Osteoblast (primary cell): ENCODE measurements at regions not wholly inside any gene's neighbourhood (a gene's known extent, or its start where the extent isn't known, plus 50 kb on each side); places are given as distances from the start of the nearest gene placed in this dataset.

ENCODE experiments used
- DNase-seq: peaks from one replicate; pipeline ENCODE4 v3.0.0; 2011; ENCODE audit warnings: low spot score, mixed read lengths; ENCODE audit not compliant: insufficient read length; ENCODE audit errors: missing footprints
- H2AFZ ChIP-seq: 2 replicates; pipeline ENCODE4 v1.6.0; 2011; ENCODE audit warnings: mild to moderate bottlenecking, low read length
- H3K27ac ChIP-seq: 2 replicates; pipeline ENCODE4 v1.5.1; 2011; ENCODE audit warnings: mild to moderate bottlenecking, low read depth, low read length, moderate library complexity
- H3K27me3 ChIP-seq: 2 replicates; pipeline ENCODE4 v1.6.0; 2012; ENCODE audit warnings: mild to moderate bottlenecking, control low read depth, inconsistent platforms, low read length, moderate library complexity; ENCODE audit not compliant: insufficient read depth
- H3K36me3 ChIP-seq: 2 replicates; pipeline ENCODE4 v1.5.1; 2011; ENCODE audit warnings: mild to moderate bottlenecking, low read length, control low read depth, moderate library complexity; ENCODE audit not compliant: insufficient read depth
- H3K4me1 ChIP-seq: 2 replicates; pipeline ENCODE4 v1.5.1; 2011; ENCODE audit warnings: mild to moderate bottlenecking, low read length, control low read depth, moderate library complexity; ENCODE audit not compliant: insufficient read depth
- H3K4me2 ChIP-seq: 2 replicates; pipeline ENCODE4 v1.6.0; 2011; ENCODE audit warnings: mild to moderate bottlenecking, low read length; ENCODE audit not compliant: insufficient read depth
- H3K4me3 ChIP-seq: fragments of 200-600 bp; sonication (generic); 3 replicates; pipeline ENCODE4 v1.5.1; 2012; ENCODE audit warnings: mild to moderate bottlenecking, low read length, inconsistent platforms; ENCODE audit not compliant: insufficient read depth
- H3K79me2 ChIP-seq: 2 replicates; pipeline ENCODE4 v1.6.0; 2012; ENCODE audit warnings: mild to moderate bottlenecking, low read length, control low read depth, inconsistent platforms; ENCODE audit not compliant: insufficient read depth
- H3K9me3 ChIP-seq: 2 replicates; pipeline ENCODE4 v1.5.1; 2011; ENCODE audit warnings: low read depth, low read length, control low read depth
- H4K20me1 ChIP-seq: 2 replicates; pipeline ENCODE4 v1.6.0; 2012; ENCODE audit warnings: mild to moderate bottlenecking, low read length, control low read depth; ENCODE audit not compliant: insufficient read depth
- TF ChIP-seq, protein P1 (sequence below): IDR thresholded peaks from 2 replicates; pipeline ENCODE4 v1.5.1; 2011; ENCODE audit warnings: mild to moderate bottlenecking, low read depth, low read length, moderate library complexity; ENCODE audit errors: extremely low read depth

DNA sequence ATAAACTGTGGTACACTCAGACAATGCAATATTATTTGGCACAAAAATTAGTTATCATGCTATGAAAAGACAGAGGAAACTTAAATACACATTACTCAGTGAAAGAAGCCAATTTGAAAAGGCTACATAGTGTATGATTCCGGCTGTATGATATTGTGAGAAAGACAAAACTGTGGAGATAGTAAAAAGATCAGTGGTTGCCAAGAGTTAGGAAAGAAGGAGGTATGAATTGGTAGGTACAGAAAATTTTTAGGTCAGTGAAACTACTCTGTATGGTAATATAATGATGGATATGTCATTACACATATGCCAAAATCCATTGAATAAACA lies 458.8 kb upstream of the CBLB start:
- no peak for DNase-seq
- H3K4me1 ChIP-seq, result peaks cover 6% of the 10 kb centered on the region
- H3K36me3 ChIP-seq, result no peaks in the 10 kb centered on the region
- H2AFZ ChIP-seq, result peak overlapping the region; percentile 64
- H4K20me1 ChIP-seq, result no peaks in the 10 kb centered on the region
- H3K4me2 ChIP-seq, result peak overlapping the region; percentile 46
- H3K27ac ChIP-seq, result peak overlapping the region; percentile 14
- H3K9me3 ChIP-seq, result no peaks in the 10 kb centered on the region
- TF ChIP-seq, protein P1, sequence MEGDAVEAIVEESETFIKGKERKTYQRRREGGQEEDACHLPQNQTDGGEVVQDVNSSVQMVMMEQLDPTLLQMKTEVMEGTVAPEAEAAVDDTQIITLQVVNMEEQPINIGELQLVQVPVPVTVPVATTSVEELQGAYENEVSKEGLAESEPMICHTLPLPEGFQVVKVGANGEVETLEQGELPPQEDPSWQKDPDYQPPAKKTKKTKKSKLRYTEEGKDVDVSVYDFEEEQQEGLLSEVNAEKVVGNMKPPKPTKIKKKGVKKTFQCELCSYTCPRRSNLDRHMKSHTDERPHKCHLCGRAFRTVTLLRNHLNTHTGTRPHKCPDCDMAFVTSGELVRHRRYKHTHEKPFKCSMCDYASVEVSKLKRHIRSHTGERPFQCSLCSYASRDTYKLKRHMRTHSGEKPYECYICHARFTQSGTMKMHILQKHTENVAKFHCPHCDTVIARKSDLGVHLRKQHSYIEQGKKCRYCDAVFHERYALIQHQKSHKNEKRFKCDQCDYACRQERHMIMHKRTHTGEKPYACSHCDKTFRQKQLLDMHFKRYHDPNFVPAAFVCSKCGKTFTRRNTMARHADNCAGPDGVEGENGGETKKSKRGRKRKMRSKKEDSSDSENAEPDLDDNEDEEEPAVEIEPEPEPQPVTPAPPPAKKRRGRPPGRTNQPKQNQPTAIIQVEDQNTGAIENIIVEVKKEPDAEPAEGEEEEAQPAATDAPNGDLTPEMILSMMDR, result no peak
- H3K79me2 ChIP-seq, result no peaks in the 10 kb centered on the region
- no peak overlapping the region for H3K4me3 ChIP-seq
- no peaks in the 10 kb centered on the region for H3K27me3 ChIP-seq

DNA sequence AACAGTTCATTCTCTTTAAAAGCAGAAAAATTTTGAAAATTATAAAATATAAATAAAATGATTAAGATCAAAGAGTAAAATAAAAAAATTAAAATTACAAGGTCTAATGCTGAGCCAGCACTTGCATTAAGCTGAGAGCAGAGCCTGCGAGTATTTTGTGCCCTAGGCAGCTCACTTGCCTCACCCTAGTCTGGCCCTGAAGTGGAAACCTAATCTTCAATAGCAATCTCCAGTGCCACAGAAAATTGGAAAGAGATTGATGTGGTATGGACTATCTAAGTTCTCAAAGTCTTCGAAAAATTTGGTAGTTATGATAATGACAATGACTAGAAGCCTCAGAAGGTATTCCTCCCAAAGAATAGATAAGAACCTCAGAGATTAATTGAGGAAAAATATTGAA lies 459.4 kb upstream of the CBLB start:
- no peak overlapping the region for H2AFZ ChIP-seq
- H3K9me3 ChIP-seq, result no peaks in the 10 kb centered on the region
- no peak for DNase-seq
- TF ChIP-seq, protein P1, result no peak
- H4K20me1 ChIP-seq, result no peaks in the 10 kb centered on the region
- no peaks in the 10 kb centered on the region for H3K36me3 ChIP-seq
- no peak overlapping the region for H3K4me2 ChIP-seq
- no peak overlapping the region for H3K4me3 ChIP-seq
- no peaks in the 10 kb centered on the region for H3K79me2 ChIP-seq
- H3K4me1 ChIP-seq, result peaks cover 6% of the 10 kb centered on the region
- H3K27me3 ChIP-seq, result no peaks in the 10 kb centered on the region
- no peak overlapping the region for H3K27ac ChIP-seq

DNA sequence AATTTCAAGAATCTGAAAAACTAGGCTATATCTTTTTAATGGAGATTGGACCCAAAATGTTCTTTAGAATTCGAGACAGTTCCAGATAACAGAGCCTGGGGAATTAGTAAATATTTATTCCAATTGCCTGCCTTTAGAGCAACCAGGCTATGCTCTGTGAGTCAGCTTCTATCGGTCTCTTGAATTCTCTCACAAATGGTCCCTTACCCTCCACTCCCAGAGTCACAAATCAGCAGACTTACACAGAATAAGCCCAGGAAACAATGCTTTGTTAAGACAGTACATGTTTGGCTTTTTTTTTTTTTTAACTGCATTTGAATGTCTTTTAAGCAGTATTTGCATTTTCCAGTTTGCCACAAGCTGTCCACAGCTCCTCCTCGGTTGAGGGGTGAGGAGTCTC lies 460.7 kb upstream of the CBLB start:
- DNase-seq, result no peak
- Histone ChIP-seq H3K4me2 (no peak overlapping the region), H3K27me3 (no peaks in the 10 kb centered on the region), H2AFZ (no peak overlapping the region), H3K79me2 (no peaks in the 10 kb centered on the region), H3K9me3 (no peaks in the 10 kb centered on the region), H3K4me3 (no peak overlapping the region), H3K4me1 (peaks cover 13% of the 10 kb centered on the region), H3K27ac (no peak overlapping the region), H3K36me3 (no peaks in the 10 kb centered on the region), H4K20me1 (no peaks in the 10 kb centered on the region)
- TF ChIP-seq, protein P1, result no peak

DNA sequence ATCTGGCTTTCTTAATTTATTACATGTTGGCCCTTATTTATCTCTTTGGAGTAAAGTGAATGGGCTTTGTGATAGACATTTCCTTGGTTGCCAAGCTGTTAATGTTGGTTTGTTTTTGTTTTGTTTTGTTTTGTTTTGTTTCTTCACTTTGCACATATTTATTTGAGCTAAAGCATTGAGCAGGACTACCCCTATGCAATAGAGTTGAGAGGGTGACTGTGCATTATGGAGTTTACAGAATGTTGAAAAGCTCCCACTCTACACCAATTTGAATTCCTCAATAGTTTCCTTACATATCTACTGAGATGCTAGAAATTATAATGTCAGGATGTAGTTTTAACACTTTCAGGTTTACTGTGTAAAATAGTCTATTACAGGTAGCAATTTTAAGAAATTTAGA lies 462.8 kb upstream of the CBLB start:
- peaks cover 17% of the 10 kb centered on the region for H3K4me1 ChIP-seq
- H3K4me2 ChIP-seq, result no peak overlapping the region
- no peak overlapping the region for H3K27ac ChIP-seq
- no peak for DNase-seq
- H3K4me3 ChIP-seq, result no peak overlapping the region
- no peaks in the 10 kb centered on the region for H3K27me3 ChIP-seq
- no peaks in the 10 kb centered on the region for H3K36me3 ChIP-seq
- no peaks in the 10 kb centered on the region for H3K79me2 ChIP-seq
- H4K20me1 ChIP-seq, result no peaks in the 10 kb centered on the region
- H2AFZ ChIP-seq, result no peak overlapping the region
- no peaks in the 10 kb centered on the region for H3K9me3 ChIP-seq
- TF ChIP-seq, protein P1, result no peak
